Panc1 (cell line): ENCODE measurements at regions not wholly inside any gene's neighbourhood (a gene's known extent, or its start where the extent isn't known, plus 50 kb on each side); places are given as distances from the start of the nearest gene placed in this dataset.

Source experiments
- CTCF ChIP-seq: fragments of 450-650 bp; IDR thresholded peaks from 2 replicates; pipeline ENCODE4 v1.5.1; 2017; ENCODE audit warnings: mild to moderate bottlenecking
- POLR2AphosphoS5 ChIP-seq: IDR thresholded peaks from 2 replicates; pipeline ENCODE4 v1.6.1; 2012; ENCODE audit warnings: mild to moderate bottlenecking, low read depth, low read length, moderate library complexity
- SIN3A ChIP-seq: IDR thresholded peaks from 2 replicates; pipeline ENCODE4 v1.6.1; 2012; ENCODE audit warnings: low read depth, mild to moderate bottlenecking, low read length, moderate library complexity, borderline replicate concordance; ENCODE audit not compliant: insufficient read depth

DNA sequence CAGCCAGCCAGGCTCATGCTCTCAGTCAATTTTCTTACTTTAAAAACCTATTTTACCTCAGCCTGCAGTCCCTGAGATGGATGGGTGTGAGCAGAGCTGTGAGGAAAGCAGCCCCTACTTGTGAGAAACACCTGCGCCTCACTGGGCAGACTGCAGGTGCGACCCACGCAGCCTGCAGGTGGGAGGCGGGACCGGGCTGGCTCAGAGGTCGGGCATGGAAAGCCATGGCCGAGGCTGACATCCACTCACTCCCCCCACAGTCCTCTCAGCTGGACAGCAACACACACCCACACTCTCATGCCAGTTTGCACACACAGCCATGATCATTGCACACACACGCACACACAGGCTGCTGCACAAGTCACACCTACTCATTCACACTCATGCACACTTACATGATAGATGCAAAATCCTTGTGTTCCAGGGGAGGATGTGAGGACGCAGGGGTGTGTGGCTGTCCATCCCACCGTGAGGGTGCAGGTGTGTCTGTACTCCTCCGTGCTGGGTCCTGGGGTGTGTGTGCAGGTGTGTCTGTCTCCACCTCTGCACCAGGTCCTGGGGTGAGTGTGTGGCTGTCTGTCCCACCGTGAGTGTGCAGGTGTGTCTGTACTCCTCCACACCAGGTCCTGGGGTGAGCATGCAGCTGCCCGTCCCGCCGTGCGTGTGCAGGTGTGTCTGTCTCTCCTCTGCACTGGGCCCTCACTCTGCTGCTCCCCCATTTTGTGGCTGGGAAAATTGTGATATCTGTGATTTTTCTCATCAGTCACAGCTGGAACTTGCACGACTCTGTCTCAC is 166.5 kb downstream of the RTP5 start:
- no peak for TF ChIP-seq SIN3A
- no peak for TF ChIP-seq POLR2AphosphoS5
- TF ChIP-seq CTCF, result no peak
